Jurkat, Clone E6-1 (cell line): ENCODE measurements at regions not wholly inside any gene's neighbourhood (a gene's known extent, or its start where the extent isn't known, plus 50 kb on each side); places are given as distances from the start of the nearest gene placed in this dataset.
"Not testable (repeated sequence)": the region's sequence is repeated elsewhere in the genome, so short reads cannot be mapped to it uniquely, and the experiment has no call there.

Experiments used
- DNase-seq: peaks from one replicate; pipeline ENCODE4 v3.0.0-alpha.2; 2011; ENCODE audit warnings: low read depth, low spot score
- H3K4me3 ChIP-seq: 2 replicates; pipeline ENCODE4 v1.5.1; 2011; ENCODE audit warnings: mild to moderate bottlenecking, low read length, control low read depth, moderate library complexity

- no peak overlapping the region for H3K4me3 ChIP-seq
- DNase-seq: no peak
These were observed 222.9 kb upstream of the LMO3 start for GRCh38 chr12:16828891-16829290.

GRCh38 chr12:16807731-16808130 is 201.8 kb upstream of the LMO3 start:
- no peak for DNase-seq
- no peak overlapping the region for H3K4me3 ChIP-seq

- H3K4me3 ChIP-seq: no peak overlapping the region
- no peak for DNase-seq
These were observed 190.2 kb upstream of the LMO3 start for GRCh38 chr12:16796168-16796567.

GRCh38 chr12:16789204-16789790 is 183.3 kb upstream of the LMO3 start:
- no peak overlapping the region for H3K4me3 ChIP-seq
- no peak for DNase-seq

- no peak for DNase-seq
- no peak overlapping the region for H3K4me3 ChIP-seq
These were observed 182.7 kb upstream of the LMO3 start for GRCh38 chr12:16788506-16789203.

- H3K4me3 ChIP-seq: no peak overlapping the region
- DNase-seq: no peak
These were observed 180.0 kb upstream of the LMO3 start for GRCh38 chr12:16785953-16786352.

GRCh38 chr12:16785524-16785923 is 179.6 kb upstream of the LMO3 start:
- no peak for DNase-seq
- no peak overlapping the region for H3K4me3 ChIP-seq

GRCh38 chr12:16769129-16769528 is 163.2 kb upstream of the LMO3 start:
- not testable (repeated sequence) for DNase-seq

GRCh38 chr12:16766736-16767135 is 160.8 kb upstream of the LMO3 start:
- DNase-seq: no peak
- H3K4me3 ChIP-seq: no peak overlapping the region

More at GRCh38 chr12:16769129-16769528, 163.2 kb upstream of the LMO3 start:
- not testable (repeated sequence) for H3K4me3 ChIP-seq

GRCh38 chr12:16763901-16764300 is 157.9 kb upstream of the LMO3 start:
- no peak for DNase-seq
- H3K4me3 ChIP-seq: no peak overlapping the region

- DNase-seq: no peak
- no peak overlapping the region for H3K4me3 ChIP-seq
These were observed 151.0 kb upstream of the LMO3 start for GRCh38 chr12:16756833-16757555.

- DNase-seq: no peak
- H3K4me3 ChIP-seq: no peak overlapping the region
These were observed 124.8 kb upstream of the LMO3 start for GRCh38 chr12:16730772-16731171.

GRCh38 chr12:16726879-16727278 is 120.9 kb upstream of the LMO3 start:
- no peak overlapping the region for H3K4me3 ChIP-seq
- no peak for DNase-seq

GRCh38 chr12:16719713-16720416 is 113.9 kb upstream of the LMO3 start:
- no peak for DNase-seq
- H3K4me3 ChIP-seq: no peak overlapping the region

- no peak overlapping the region for H3K4me3 ChIP-seq
- no peak for DNase-seq
These were observed 111.0 kb upstream of the LMO3 start for GRCh38 chr12:16716928-16717327.

GRCh38 chr12:16692099-16692498 is 86.1 kb upstream of the LMO3 start:
- DNase-seq: no peak
- H3K4me3 ChIP-seq: no peak overlapping the region

GRCh38 chr12:16691624-16692023 is 85.7 kb upstream of the LMO3 start:
- no peak overlapping the region for H3K4me3 ChIP-seq
- DNase-seq: no peak

- DNase-seq: no peak
- no peak overlapping the region for H3K4me3 ChIP-seq
These were observed 82.2 kb upstream of the LMO3 start for GRCh38 chr12:16688200-16688599.

- no peak for DNase-seq
- no peak overlapping the region for H3K4me3 ChIP-seq
These were observed 79.1 kb upstream of the LMO3 start for GRCh38 chr12:16685107-16685506.

- DNase-seq: no peak
- H3K4me3 ChIP-seq: no peak overlapping the region
These were observed 75.2 kb upstream of the LMO3 start for GRCh38 chr12:16681196-16681595.
